ENCODE measurements at regions not wholly inside any gene's neighbourhood (a gene's known extent, or its start where the extent isn't known, plus 50 kb on each side); places are given as distances from the start of the nearest gene placed in this dataset.

GRCh38 chr13:90968166-90968904 is 379.2 kb upstream of the MIR17HG start:
- TF ChIP-seq CTCF (conservative IDR thresholded peaks at IDR 0.05) (peak; percentile 51), EZH2 (IDR thresholded peaks at IDR 0.05; ENCODE audit: low read depth) (no peak)
